B cell (primary cell): ENCODE measurements at regions not wholly inside any gene's neighbourhood (a gene's known extent, or its start where the extent isn't known, plus 50 kb on each side); places are given as distances from the start of the nearest gene placed in this dataset.
"Not testable (repeated sequence)": the region's sequence is repeated elsewhere in the genome, so short reads cannot be mapped to it uniquely, and the experiment has no call there.

Experiments used
- ATAC-seq: fragments of 200-7000 bp; cut with Tn5 transposase; one replicate; pipeline ENCODE4 v1.10.0; 2021; ENCODE audit warnings: low read depth, mild to moderate bottlenecking, moderate number of reproducible peaks, moderate library complexity
- CTCF ChIA-PET: fragments of 350-600 bp; sonication (Branson Sonifier 250); formaldehyde crosslinking; loops from one replicate; lab custom pipeline; 2021; ENCODE audit warnings: antibody characterized with exemption, inconsistent platforms; lab: Charles Lee
- POLR2A ChIA-PET: fragments of 350-600 bp; sonication (Branson Sonifier 250); formaldehyde crosslinking; loops from one replicate; lab custom pipeline; 2021; ENCODE audit warnings: antibody characterized with exemption; lab: Charles Lee
- DNase-seq: peaks from one replicate; pipeline ENCODE4 v3.0.0; 2013
- H2AFZ ChIP-seq: 2 replicates; pipeline ENCODE4 v1.6.1; 2012; ENCODE audit warnings: mild to moderate bottlenecking, low read depth, low read length; ENCODE audit not compliant: insufficient read depth, poor library complexity, severe bottlenecking
- H3K27ac ChIP-seq, 2 donors: 1 replicate in 1 of 2; 2 replicates in 1 of 2; pipeline ENCODE4 v1.5.1; 2012 to 2013; ENCODE audit warnings: low read length in 2 of 2, mild to moderate bottlenecking in 2 of 2, moderate library complexity in 1 of 2
- H3K27me3 ChIP-seq, 4 experiments: fragments of 200-600 bp in 1 of 4; sonication (generic) in 1 of 4; replicated peaks in 1 of 4; 1 replicate in 2 of 4; 2 replicates in 2 of 4; pipeline versions ENCODE4 v1.6.1 to v1.7.0; 2013 to 2016; ENCODE audit warnings: low read length in 3 of 4, mild to moderate bottlenecking in 2 of 4, mixed read lengths in 1 of 4, moderate library complexity in 1 of 4; ENCODE audit not compliant: insufficient read depth in 4 of 4, control insufficient read depth in 3 of 4; ENCODE audit errors: control extremely low read depth in 1 of 4
- H3K36me3 ChIP-seq, 2 experiments: replicated peaks in 1 of 2; 1 replicate in 1 of 2; 2 replicates in 1 of 2; pipeline versions ENCODE4 v1.6.1 to v1.7.1; 2013; ENCODE audit warnings: low read length in 1 of 2; ENCODE audit not compliant: insufficient read depth in 2 of 2, control insufficient read depth in 1 of 2; ENCODE audit errors: control extremely low read depth in 1 of 2, extremely low read depth in 1 of 2
- H3K4me1 ChIP-seq, 2 donors: fragments of 200-600 bp in 1 of 2; sonication (generic) in 1 of 2; 1 replicate in 1 of 2; 2 replicates in 1 of 2; pipeline versions ENCODE4 v1.5.1 to v1.6.1; 2013 to 2017; ENCODE audit warnings: low read length in 2 of 2; ENCODE audit not compliant: control insufficient read depth in 2 of 2, insufficient read depth in 2 of 2
- H3K4me2 ChIP-seq: replicated peaks from 2 replicates; pipeline ENCODE3; 2012; ENCODE audit warnings: mild to moderate bottlenecking, low read depth, low read length; ENCODE audit not compliant: poor library complexity, severe bottlenecking
- H3K4me3 ChIP-seq, 5 experiments: fragments of 200-600 bp in 1 of 5; sonication (generic) in 1 of 5; 1 replicate in 3 of 5; 2 replicates in 2 of 5; pipeline versions ENCODE4 v1.5.1 to v1.7.0; 2011 to 2016; ENCODE audit warnings: low read length in 4 of 5, mild to moderate bottlenecking in 4 of 5, low read depth in 2 of 5, control low read depth in 1 of 5, moderate library complexity in 1 of 5; ENCODE audit not compliant: insufficient read depth in 1 of 5; ENCODE audit errors: control extremely low read depth in 1 of 5, extremely low read depth in 1 of 5
- H3K79me2 ChIP-seq: fragments of 200-600 bp; sonication (generic); one replicate; pipeline ENCODE4 v1.6.0; 2016; ENCODE audit warnings: low read length; ENCODE audit not compliant: control insufficient read depth, insufficient read depth
- H3K9ac ChIP-seq: fragments of 200-600 bp; sonication (generic); 2 replicates; pipeline ENCODE4 v1.6.1; 2017; ENCODE audit warnings: mild to moderate bottlenecking, low read length, moderate library complexity
- H3K9me3 ChIP-seq, 3 donors: one replicate each; pipeline versions ENCODE4 v1.6.1 to v1.7.1; 2013; ENCODE audit warnings: low read length in 2 of 3; ENCODE audit not compliant: control insufficient read depth in 2 of 3, insufficient read depth in 1 of 3; ENCODE audit errors: control extremely low read depth in 1 of 3
- H4K20me1 ChIP-seq: 2 replicates; pipeline ENCODE4 v1.6.0; 2012; ENCODE audit warnings: mild to moderate bottlenecking, low read length; ENCODE audit not compliant: insufficient read depth, control insufficient read depth, poor library complexity, severe bottlenecking
- H3K27ac Mint-ChIP-seq: one replicate; pipeline ENCODE4 v1.8.0; 2021; ENCODE audit warnings: mixed read lengths
- H3K27me3 Mint-ChIP-seq: one replicate; pipeline ENCODE4 v1.8.0; 2021; ENCODE audit warnings: mixed read lengths
- H3K4me1 Mint-ChIP-seq: one replicate; pipeline ENCODE4 v1.8.0; 2021; ENCODE audit warnings: mixed read lengths
- H3K4me3 Mint-ChIP-seq: one replicate; pipeline ENCODE4 v1.8.0; 2021; ENCODE audit warnings: mixed read lengths
- H3K9me3 Mint-ChIP-seq: one replicate; pipeline ENCODE4 v1.8.0; 2022; ENCODE audit warnings: mixed read lengths; ENCODE audit not compliant: insufficient read depth
- CTCF ChIP-seq: fragments of 200-600 bp; IDR thresholded peaks from one replicate; pipeline ENCODE4 v1.8.0; 2022; ENCODE audit warnings: antibody characterized with exemption, mild to moderate bottlenecking
- EZH2 ChIP-seq: IDR thresholded peaks from 2 replicates; pipeline ENCODE4 v1.6.1; 2012; ENCODE audit warnings: borderline replicate concordance, low read depth, mild to moderate bottlenecking, moderate library complexity, low read length; ENCODE audit not compliant: insufficient read depth, poor library complexity, severe bottlenecking
- WGBS: methylation state at CpG from one replicate; pipeline ENCODE4 v1.1.5; 2013; ENCODE audit warnings: missing lambda C conversion rate; ENCODE audit not compliant: insufficient coverage; 5-methylcytosine and 5-hydroxymethylcytosine counted together
- intact Hi-C: fragments of 100-400 bp; cut with micrococcal nuclease; formaldehyde crosslinking; loops from one replicate; pipeline ENCODE4 v1.10.0; 2022

DNA sequence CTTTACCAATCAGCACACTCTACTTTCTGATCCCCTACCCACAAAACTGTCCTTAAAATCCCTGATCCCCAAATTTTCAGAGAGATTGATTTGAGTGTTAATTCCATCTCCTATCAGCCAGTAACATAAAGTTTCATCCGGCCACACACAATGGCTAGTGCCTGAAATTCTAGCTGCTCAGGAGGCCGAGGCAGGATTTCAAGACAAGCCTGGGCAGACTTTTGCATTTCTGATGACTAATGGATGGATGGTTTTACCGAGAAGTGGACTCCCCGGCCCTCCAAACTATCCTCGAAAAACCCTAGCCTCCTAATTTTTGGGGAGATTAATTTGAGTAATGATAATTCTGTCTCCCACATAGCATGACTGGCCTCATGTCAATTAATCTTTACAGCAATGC is 269.8 kb upstream of the POU1F1 start:
- Mint-ChIP-seq H3K4me3 (no peak overlapping the region), H3K9me3 (no peaks in the 10 kb centered on the region), H3K4me1 (no peaks in the 10 kb centered on the region), H3K27ac (no peak overlapping the region), H3K27me3 (peaks cover 4% of the 10 kb centered on the region)
- no peak overlapping the region for H2AFZ ChIP-seq
- POLR2A ChIA-PET, result no interaction called here
- no peaks in the 10 kb centered on the region for H3K36me3 ChIP-seq
- H3K4me3 ChIP-seq, result no peak overlapping the region
- no peaks in the 10 kb centered on the region for H3K9me3 ChIP-seq
- H3K4me1 ChIP-seq, result no peaks in the 10 kb centered on the region
- no peak for TF ChIP-seq CTCF
- TF ChIP-seq EZH2, result no peak
- WGBS, result no CpG with 5 or more reads among the region's 5 CpGs
- H4K20me1 ChIP-seq, result no peaks in the 10 kb centered on the region
- H3K27me3 ChIP-seq, result no peaks in the 10 kb centered on the region
- CTCF ChIA-PET, result no interaction called here
- no peak overlapping the region for H3K4me2 ChIP-seq
- no peak for ATAC-seq
- H3K9ac ChIP-seq, result no peak overlapping the region
- no peaks in the 10 kb centered on the region for H3K79me2 ChIP-seq
- H3K27ac ChIP-seq, result no peak overlapping the region
- intact Hi-C loops, result no loop called here
- no peak for DNase-seq

- 90% methylated on average over 1 of the region's 2 CpGs for WGBS
- intact Hi-C loops, H3K27me3 ChIP-seq, CTCF ChIA-PET, H3K79me2 ChIP-seq, H3K9me3 Mint-ChIP-seq, ATAC-seq, POLR2A ChIA-PET, H3K4me3 ChIP-seq, H3K9me3 ChIP-seq, H3K27ac Mint-ChIP-seq, H2AFZ ChIP-seq, H3K4me1 Mint-ChIP-seq, H3K4me3 Mint-ChIP-seq, H3K27ac ChIP-seq, H3K27me3 Mint-ChIP-seq, H3K4me1 ChIP-seq, H3K36me3 ChIP-seq, H3K9ac ChIP-seq, DNase-seq, H3K4me2 ChIP-seq, H4K20me1 ChIP-seq: not testable (repeated sequence)
Observed at GRCh38 chr3:87543408-87543807, 267.0 kb upstream of the POU1F1 start.
